ENCODE measurements at regions not wholly inside any gene's neighbourhood (a gene's known extent, or its start where the extent isn't known, plus 50 kb on each side); places are given as distances from the start of the nearest gene placed in this dataset.
"Not testable (repeated sequence)": the region's sequence is repeated elsewhere in the genome, so short reads cannot be mapped to it uniquely, and the experiment has no call there.

DNA sequence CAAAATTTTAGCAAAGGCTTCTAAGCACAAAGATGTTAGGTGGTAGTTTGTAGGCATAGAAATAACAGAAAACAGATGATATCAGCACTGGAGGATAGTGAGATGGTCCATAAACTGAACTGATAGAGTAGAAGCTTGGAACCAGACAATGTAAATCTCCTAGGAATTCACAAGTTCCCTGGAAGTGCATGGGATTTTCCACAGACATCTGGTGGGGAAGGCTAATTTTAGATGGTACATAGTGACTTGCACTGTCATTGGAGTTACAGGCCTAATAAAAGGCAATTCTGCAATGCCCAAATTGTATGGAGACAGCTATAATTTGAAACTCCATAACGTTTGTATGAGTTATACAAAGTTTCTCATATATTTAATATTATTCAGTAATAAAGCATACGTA lies 653.0 kb upstream of the MEF2C start:
- 82 to 83% methylated on average over 2 of the region's 2 CpGs for WGBS, 2 donors
- TF ChIP-seq POLR2A (IDR thresholded peaks at IDR 0.05), result no peak
- TF ChIP-seq, protein P1, sequence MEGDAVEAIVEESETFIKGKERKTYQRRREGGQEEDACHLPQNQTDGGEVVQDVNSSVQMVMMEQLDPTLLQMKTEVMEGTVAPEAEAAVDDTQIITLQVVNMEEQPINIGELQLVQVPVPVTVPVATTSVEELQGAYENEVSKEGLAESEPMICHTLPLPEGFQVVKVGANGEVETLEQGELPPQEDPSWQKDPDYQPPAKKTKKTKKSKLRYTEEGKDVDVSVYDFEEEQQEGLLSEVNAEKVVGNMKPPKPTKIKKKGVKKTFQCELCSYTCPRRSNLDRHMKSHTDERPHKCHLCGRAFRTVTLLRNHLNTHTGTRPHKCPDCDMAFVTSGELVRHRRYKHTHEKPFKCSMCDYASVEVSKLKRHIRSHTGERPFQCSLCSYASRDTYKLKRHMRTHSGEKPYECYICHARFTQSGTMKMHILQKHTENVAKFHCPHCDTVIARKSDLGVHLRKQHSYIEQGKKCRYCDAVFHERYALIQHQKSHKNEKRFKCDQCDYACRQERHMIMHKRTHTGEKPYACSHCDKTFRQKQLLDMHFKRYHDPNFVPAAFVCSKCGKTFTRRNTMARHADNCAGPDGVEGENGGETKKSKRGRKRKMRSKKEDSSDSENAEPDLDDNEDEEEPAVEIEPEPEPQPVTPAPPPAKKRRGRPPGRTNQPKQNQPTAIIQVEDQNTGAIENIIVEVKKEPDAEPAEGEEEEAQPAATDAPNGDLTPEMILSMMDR (IDR thresholded peaks at IDR 0.05), result no peak
- H3K4me3 ChIP-seq (ENCODE audit: low read depth, poor library complexity, severe bottlenecking), result no peak overlapping the region
- intact Hi-C loops (cut with DNase I; ENCODE audit: low total_unique reads), result no loop called here
- no peak for DNase-seq (ENCODE audit: low spot score in 2 of 2)

GRCh38 chr5:89535411-89535810 lies 652.4 kb upstream of the MEF2C start:
- no peak for TF ChIP-seq POLR2A (IDR thresholded peaks at IDR 0.05)
- intact Hi-C loops (cut with DNase I; ENCODE audit: low total_unique reads), result no loop called here
- 88 to 92% methylated on average over 2 of the region's 2 CpGs for WGBS, 2 donors
- no peak overlapping the region for H3K4me3 ChIP-seq (ENCODE audit: low read depth, poor library complexity, severe bottlenecking)
- no peak for DNase-seq (ENCODE audit: low spot score in 2 of 2)

GRCh38 chr5:89534331-89534730 lies 651.3 kb upstream of the MEF2C start:
- DNase-seq (ENCODE audit: low spot score in 2 of 2), result no peak
- no peak overlapping the region for H3K4me3 ChIP-seq (ENCODE audit: low read depth, poor library complexity, severe bottlenecking)
- intact Hi-C loops (cut with DNase I; ENCODE audit: low total_unique reads), result no loop called here
- no peak for TF ChIP-seq POLR2A (IDR thresholded peaks at IDR 0.05)
- TF ChIP-seq, protein P1 (IDR thresholded peaks at IDR 0.05), result no peak

DNA sequence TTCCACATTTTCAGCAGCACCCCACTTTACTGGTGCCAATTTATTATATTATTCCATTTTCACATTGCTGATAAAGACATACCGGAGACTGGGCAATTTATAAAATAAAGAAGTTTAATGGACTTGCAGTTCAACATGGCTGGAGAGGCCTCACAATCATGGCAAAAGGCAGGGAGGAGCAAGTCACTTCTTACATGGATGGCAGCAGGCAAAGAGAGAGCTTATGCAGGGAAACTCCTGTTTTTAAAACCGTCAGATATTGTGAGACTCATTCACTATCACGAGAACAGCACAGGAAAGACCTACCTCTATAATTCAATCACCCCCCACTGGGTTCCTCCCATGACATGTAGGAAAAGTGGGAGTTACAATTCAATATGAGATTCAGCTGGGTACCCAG lies 641.8 kb upstream of the MEF2C start:
- 91 to 92% methylated on average over 3 of the region's 3 CpGs for WGBS, 2 donors
- no peak for TF ChIP-seq POLR2A (IDR thresholded peaks at IDR 0.05)
- TF ChIP-seq, protein P1 (IDR thresholded peaks at IDR 0.05), result no peak
- intact Hi-C loops (cut with DNase I; ENCODE audit: low total_unique reads), result no loop called here
- H3K4me3 ChIP-seq (ENCODE audit: low read depth, poor library complexity, severe bottlenecking), result no peak overlapping the region
- DNase-seq (ENCODE audit: low spot score in 2 of 2), result no peak

DNA sequence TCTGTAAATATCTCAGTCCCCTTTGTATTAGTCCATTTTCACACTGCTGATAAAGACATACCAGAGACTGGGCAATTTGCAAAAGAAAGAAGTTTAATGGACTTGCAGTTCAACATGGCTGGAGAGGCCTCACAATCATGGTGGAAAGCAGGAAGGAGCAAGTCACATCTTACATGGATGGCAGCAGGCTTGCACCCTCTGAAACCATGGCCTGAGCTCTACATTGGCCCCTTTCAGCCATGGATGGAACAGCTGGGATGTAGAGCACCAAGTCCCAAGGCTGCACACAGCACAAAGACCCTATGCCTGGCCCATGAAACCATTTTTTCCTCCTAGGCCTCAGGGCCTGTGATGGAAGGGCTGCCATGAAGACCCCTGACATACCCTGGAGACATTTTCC lies 640.9 kb upstream of the MEF2C start:
- intact Hi-C loops (cut with DNase I; ENCODE audit: low total_unique reads); DNase-seq (ENCODE audit: low spot score in 2 of 2); H3K4me3 ChIP-seq (ENCODE audit: low read depth, poor library complexity, severe bottlenecking): not testable (repeated sequence)

- TF ChIP-seq, protein P1 (IDR thresholded peaks at IDR 0.05), result no peak
- TF ChIP-seq POLR2A (IDR thresholded peaks at IDR 0.05), result no peak
- no peak for DNase-seq (ENCODE audit: low spot score in 2 of 2)
- no peak overlapping the region for H3K4me3 ChIP-seq (ENCODE audit: low read depth, poor library complexity, severe bottlenecking)
- WGBS, 2 donors, result 75 to 85% methylated on average over 2 of the region's 2 CpGs
- intact Hi-C loops (cut with DNase I; ENCODE audit: low total_unique reads), result no loop called here
These were observed 637.8 kb upstream of the MEF2C start for GRCh38 chr5:89520771-89521170.

DNA sequence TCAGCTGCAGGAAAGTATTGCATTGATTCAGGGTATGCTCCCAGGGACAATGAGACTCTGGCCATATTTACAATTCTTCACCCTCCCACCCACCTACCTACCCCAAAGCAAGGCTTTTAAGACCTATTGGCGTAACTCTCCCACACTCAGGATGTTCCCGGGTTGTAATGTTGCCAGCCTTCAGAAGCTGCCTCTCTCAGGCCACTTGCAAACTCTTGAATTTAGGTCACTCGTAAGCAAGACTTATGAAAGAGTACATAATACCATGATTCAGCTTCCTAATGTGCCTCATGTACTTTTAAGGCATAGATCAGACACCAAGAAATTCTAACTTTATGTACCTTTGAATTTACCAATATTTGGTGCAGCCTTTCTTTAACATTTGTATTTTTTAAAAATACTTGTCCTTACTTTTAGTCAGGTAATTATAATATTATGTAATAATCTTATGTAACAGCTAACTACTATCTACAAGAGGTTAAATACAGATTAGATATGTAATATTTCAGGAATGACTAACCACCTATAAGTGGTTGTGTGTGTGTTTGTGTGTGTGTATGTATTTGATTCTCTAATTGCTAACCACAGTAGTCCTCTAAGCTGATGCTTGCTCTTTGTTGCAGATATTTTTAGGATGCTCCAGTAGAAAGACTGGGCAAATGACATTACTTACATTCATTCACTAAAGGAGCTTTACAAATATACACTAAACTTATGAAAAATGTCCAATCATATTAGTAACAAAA lies 630.5 kb upstream of the MEF2C start:
- 80 to 88% methylated on average over 3 of the region's 3 CpGs for WGBS, 2 donors
- TF ChIP-seq, protein P1 (IDR thresholded peaks at IDR 0.05), result no peak
- no peak for TF ChIP-seq POLR2A (IDR thresholded peaks at IDR 0.05)
- intact Hi-C loops (cut with DNase I; ENCODE audit: low total_unique reads), result no loop called here
- no peak overlapping the region for H3K4me3 ChIP-seq (ENCODE audit: low read depth, poor library complexity, severe bottlenecking)
- no peak for DNase-seq (ENCODE audit: low spot score in 2 of 2)
